ENCODE measurements at regions not wholly inside any gene's neighbourhood (a gene's known extent, or its start where the extent isn't known, plus 50 kb on each side); places are given as distances from the start of the nearest gene placed in this dataset.
"Not testable (repeated sequence)": the region's sequence is repeated elsewhere in the genome, so short reads cannot be mapped to it uniquely, and the experiment has no call there.

DNA sequence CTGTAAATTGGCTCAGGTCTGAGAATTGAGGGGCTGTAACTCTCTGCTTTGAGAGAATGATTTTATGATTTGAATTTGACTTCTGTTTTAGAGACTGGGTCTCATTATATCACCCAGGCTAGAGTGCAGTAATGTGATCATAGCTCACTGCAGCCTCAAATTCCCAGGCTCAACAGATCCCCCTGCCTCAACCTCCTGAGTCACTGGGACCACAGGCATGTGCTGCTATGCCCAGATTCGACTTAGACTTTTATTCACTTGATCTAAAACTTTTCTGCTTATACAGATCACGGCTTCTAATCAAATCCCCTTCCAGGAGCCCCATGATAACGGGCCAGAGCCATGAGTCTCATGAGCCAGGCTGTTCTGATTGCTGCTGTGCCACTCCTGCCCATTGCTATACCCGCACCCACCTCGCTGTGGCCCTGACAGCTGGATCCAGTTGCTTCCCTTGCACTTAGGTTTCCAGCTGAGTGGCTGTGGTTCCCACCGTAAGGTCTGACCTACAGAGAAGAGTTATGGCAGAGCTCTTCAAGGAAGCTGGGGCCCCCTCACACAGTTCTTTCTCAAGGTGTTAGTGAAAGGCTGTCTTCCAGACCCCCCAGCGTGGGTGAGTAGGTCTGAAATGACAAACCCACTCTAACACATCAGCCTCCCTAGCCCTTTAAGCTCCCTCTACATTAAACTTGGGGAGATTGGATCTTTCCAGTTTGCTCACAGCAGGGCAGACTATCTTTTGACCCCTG lies 251.2 kb upstream of the SGCG start:
- no peak for DNase-seq

DNA sequence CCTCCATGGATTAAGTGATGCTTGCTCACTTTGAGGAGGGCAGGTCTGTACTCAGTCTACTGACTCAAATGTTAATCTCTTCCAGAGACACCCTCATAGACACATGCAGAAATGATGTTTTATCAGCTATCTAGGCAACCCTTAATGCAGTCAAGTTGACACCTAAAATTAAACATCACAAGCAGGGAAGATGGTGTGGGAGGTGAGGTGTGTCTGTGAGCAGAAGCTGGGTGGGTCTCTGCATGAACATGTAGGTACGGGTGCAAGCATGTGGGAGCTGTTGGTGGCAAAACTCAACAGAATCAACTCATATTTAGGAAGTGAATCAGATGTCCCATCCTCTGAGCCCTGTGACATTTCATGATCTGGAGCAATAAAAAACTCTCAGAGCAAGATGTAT lies 249.2 kb upstream of the SGCG start:
- no peak for DNase-seq

DNA sequence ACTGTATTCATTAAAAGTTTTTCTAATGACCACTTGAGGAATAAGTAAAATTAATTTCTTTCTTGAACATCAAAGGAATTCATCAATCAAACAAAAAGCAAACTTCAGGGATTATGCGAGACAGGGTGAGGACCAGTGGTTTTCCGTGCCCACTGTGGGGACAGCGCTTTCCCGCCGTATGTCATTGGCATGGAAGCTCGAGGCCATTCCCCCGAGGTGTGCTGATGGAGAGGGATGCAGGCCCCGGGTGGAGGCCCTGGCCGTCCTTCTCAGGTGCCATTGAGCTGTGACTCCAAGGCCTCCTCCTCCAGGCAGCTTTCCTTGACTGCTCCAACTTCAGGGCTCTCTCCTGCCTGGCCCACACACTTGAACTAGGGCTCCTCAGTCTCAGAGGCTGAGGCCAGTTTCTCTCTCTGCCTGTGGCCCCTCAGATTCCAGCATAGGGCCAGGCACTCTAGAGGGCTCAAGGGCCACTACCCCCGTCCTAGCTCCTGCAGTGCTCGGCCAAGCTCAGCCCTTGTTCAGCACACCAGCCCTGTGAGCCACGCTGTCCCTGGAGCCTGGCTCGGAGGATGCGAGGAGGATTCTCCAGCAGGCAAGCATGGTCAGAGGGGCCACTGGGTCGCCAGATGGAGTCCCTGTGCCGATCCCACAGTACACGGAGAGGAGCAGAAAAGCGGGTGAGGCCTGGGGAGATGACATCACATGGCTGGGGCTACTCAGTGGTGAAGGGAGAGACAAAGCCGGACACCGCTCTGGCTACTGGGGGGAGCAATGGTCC lies 248.0 kb upstream of the SGCG start:
- DNase-seq: not testable (repeated sequence)

DNA sequence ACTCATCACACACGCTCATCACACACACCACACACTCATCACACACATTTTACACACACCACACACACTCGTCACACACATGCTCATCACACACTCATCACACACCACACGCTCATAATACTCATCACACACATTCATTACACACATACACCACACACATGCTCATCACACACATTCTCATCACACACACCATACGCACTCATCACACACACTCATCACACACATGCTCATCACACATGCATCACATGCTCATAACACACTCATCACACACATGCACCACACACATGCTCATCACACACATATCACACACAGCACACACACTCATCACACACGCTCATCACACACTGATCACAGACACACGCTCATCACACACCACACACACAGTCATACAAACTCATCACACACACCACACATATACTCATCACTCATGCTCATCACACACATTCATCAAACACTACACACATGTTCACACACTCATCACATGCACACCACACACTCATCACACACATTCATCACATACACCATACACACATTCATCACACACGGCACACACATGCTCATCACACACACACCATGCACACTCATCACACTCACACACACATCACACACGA lies 247.1 kb upstream of the SGCG start:
- no peak for DNase-seq

DNA sequence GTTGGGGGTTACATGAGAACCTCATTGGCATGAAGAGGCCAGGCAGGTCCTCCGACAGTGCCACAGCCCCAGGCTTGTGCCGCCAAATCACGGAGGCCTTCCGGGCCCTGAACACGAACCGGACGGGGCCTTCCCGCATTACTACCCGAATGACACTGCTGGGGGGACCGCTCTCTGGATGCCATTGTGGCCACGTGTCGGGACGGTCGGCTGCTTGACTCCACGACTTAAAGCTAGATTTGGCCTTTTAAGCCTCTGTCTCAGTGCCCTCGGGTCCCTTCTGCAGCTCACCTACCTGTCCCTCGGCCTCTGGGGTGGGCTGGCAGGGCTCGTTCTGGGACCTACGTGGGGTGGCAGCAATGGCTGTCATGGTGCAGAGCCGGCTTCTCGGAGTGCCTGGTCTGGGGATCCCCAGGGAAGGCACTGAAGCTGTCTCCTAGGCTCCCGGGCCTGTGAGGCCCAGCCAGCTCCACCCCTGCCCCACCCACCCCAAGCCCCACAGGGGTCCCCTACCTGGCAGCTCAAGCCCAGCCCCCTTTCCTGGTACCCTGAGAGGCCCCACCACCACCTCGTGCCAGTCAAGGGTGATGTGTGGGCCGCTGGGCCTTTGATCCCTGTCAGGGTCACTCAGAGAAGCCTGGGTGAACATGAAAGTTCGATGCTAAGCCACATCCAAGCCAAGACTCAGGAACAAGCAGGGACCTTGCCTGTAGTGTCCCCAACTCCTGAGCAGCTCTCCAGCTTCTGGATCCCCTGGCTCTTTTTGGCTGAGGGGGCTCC lies 245.8 kb upstream of the SGCG start:
- no peak for DNase-seq

DNA sequence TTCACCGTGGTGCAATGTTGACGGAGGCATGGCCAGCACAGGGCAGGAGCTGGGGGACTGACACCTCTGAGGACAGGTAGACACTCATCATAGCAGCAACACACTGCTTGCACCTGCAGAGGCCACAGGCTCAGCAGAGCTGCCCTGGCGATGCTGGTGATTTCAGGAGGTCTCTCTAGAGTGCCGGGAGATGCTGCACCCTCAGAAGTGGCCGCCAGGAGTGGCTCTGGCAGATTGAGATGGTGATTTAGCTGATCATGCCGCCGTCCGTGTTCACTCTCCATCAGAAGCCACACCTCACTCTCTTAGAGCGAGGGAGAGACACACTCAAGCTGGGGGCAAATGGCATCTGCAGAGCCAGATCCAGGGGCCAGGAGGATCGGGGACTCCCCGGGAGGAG lies 244.6 kb upstream of the SGCG start:
- no peak for DNase-seq

DNA sequence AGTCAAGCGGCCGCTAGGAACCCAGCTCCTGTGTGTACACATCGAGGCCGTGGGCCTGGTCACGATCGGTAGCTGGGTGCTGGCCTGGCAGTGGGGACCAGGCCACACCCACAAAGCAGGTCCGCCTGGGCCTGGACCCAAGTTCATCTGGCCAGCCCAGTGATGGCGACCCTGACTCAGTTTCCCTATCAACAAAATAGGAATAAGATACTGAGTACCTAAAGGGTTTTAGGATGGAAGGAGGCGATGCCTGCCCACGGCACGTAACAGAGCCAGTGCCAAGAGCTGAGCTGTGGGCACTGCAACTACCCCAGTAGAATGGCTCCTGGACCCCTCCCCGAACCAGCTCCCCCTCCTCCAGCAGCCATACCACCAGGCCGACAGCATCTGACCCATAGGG lies 243.5 kb upstream of the SGCG start:
- DNase-seq: no peak

DNA sequence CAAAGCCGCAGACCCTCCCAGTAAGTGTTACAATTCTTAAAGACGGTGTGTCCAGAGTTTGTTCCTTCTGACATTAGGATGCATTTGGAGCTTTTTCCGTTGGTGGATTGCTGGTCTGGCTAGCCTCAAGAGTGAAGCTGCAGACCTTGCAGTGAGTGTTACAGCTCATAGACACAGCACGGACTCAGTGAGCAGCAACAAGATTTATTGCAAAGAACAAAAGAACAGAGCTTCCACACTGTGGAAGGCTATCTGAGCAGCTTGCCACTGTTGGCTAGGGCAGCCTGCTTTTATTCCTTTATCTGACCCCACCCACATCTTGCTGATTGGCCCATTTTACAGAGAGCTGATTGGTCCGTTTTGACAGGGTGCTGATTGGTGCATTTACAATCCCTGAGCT lies 242.8 kb upstream of the SGCG start:
- DNase-seq: no peak

DNA sequence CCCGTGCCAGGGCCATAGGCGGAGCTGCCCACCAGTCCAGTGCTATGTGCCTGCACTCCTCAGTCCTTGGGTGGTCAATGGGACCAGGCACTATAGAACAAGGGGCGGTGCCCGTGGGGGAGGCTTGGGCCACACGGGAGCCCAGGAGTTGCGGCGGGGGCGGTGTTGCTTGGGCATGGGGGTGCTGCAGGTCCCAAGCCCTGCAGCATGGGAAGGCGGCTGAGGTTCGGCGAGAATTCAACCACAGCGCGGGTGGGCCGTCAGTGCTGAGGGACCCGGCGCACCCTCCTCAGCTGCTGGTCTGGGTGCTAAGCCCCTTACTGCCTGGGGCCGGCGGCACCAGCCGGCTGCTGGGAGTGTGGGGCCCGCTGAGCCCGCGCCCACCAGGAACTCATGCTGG lies 242.2 kb upstream of the SGCG start:
- DNase-seq: no peak

DNA sequence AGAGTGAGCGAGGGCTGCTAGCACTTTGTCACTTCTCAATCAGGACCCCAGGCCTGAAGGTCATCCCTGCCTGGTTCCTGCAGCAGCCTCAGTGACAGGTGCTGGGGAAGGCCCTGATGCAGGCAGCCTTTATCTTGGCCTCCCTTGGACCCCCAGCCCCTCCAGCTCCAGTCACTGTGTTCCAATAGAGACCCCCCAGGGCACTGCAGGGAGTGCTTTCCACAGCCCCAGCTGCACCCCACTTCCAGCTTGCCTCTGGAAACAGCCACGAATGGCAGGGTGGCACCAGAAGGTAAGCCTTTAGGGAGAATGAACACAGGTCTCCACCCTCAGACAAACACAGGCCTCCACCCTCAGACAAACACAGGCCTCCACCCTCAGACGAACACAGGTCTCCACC lies 241.6 kb upstream of the SGCG start:
- no peak for DNase-seq

DNA sequence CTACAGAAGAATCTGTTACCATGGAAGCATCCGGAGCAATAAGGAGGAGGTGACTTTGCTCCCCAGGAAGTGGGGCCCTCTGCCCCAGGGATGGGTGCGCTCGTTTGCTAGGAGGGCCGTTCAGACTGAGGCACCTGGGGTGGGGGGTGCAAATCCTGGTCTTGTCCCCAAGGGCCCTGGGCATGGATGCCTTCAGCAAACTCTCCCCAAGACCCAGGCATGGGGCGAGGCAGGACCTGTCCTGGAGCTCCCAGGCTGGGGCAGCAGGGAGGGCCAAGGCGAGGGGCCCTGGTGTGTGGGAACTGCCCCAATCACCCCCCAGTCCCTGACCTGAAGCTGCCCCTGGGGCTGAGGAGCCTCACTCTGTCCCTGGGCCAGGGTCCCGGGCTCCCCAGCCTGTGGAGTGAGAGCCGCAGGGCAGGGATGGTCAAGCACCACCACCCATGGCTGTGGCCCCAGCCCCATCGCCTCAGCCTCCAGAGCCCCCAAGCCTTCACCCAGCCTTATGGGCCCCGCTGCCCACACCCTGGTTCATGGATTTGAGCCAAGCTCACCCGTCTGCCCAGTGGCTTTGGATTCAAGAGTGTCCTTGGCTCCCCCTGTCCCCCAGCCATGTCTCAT lies 240.6 kb upstream of the SGCG start:
- no peak for DNase-seq

DNA sequence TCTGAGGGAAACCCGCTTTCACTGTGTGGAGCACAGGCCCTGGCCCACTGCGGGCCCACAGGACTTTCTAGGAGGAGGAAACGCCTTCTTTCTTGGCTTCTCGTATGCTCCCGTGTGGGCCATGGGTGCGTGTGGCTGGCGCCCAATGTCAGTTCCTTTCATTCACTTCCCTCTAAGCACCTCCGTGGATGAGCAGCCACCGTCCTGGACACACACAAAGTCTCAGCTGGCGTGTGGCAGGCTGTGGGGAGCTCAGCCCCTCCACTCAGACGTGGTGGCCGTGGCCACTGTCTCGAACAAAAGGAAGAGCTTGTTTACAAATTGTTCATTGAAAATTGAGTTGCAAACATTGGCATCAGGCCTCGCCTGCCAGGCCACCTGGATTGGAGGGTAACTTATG lies 240.0 kb upstream of the SGCG start:
- no peak for DNase-seq

DNA sequence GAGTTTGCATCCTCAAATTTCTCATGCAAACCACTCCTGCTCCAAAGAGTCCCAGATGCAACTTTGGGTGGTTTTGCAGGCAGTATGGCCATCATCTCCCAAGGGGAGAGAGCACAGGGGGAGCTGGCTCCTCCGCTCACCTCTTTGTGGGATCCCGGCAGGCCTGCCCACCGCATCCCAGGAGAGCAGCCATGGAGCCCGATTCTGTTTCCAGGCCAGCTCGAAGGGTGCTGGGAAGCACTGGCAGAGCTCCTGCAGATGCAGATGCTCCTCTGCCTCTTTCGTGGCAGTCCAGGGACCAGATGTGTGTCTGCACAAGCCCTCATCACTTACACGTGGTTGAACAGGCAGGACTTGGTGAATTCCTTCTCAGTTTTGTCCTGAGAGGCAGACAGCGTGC lies 239.3 kb upstream of the SGCG start:
- DNase-seq: not testable (repeated sequence)

DNA sequence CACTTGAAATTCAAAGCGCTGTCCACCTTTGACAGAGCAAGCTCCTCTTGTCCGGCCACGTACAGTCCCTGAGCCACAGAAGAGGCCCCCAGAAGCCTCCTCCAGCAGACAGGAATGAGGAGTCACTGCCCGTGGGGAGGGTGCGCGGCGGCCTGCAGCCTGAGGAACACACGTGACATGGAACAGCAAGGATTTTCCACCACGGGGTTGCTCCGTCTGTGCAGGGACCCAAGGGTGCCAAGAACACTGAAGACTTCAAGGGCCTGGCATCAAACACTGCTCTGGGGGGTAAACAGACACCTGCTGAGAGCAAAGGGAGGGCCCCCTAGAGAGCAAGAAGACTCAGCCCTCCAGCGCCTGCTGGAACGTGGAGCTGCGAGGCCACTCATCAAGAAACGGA lies 237.9 kb upstream of the SGCG start:
- not testable (repeated sequence) for DNase-seq

DNA sequence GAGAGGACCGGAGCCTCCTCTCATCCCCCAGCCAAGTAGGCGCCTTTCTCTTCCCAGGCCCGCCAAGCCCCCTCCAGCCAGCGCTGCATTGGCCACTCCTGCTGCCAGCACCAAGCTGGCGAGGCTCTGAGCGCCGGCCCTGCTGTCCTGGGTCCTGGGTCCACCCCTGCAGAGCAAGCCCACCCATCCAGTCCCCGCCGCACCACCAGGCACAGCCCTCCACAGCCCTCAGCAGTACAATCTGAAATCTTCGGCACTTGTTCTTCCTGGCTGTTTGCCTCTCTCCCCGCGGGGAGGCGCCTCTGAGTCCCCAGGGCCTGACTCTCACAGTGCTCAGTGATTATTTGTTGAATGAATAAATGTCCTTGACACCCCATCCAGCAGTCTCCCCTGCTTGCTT lies 236.4 kb upstream of the SGCG start:
- DNase-seq: no peak

DNA sequence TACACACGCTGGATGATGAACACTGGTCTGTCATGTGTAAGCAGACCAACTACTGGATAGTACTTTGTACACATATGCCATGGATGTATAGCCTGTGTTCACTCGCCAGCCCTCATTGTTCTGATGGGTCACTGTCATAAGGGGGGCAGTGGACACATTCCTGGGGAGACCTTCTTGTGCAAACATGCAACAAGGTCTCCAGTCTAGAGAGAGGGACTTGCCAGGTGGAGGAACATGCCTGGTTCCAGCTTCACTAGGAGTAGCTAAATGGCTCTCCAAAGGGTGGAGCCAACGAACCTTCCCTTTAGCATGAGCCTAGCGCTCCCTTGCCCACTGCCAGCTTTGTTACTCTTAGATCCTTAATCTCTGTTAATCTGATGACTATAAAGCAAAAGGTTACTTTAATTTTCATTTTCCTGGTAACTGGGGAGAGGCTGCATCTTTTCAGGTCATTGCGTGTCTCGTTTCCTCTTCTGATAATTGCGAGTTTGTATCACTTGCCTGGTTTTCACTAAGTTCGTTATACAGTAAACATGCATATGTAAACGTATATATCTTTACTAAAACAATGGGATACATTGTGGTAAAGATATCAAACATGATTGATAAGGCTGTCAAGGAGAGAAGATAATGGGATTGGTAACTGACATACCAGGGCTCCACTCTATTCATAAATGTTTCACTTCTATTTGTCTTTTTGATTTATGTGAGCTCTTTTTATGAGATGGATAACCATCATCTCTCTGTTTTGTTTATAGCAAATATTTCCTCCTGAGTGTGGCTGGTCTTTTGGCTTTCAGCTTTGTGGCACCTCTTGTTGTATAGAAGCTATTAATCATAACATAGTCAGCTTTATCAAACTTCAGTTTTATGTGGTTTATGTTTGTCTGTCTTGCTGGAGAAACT lies 235.2 kb upstream of the SGCG start:
- no peak for DNase-seq

DNA sequence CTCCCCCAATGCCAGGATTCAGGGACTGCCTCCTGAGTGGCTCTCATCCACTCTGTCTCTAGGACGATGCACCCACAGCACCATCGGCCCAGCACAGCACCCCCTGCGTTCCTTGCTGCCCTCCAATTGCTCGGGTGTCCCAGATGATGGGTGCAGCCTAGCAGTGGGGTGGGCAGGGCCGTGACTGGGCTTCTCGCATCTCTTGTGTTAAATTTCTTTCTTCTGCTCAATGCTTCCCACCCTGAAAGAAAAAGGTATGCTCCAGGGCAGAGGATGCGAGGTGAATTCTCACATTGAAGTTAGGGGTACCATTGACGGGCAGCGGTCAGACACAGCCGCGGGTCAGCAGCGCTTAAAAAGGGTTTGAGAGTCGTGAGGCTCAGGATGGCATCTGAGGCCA lies 232.4 kb upstream of the SGCG start:
- no peak for DNase-seq

DNA sequence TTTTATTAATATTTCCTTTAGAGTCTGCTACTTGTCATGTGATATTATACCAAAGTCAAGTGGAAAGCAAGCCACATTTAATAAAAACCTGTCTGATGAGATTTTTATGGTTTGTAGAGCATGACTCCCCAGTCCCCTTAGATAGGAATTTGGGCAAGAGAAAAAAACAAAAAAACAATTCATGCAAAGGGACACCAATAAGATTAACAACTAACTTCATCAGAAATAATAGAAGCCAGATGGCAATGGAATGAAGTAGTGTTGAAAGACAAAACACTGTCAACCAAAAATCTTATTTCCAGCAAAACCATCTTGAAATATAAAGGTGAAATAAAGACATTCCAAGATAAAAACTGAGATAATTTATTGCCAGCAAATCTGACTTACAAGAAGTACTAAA lies 228.8 kb upstream of the SGCG start:
- not testable (repeated sequence) for DNase-seq

DNA sequence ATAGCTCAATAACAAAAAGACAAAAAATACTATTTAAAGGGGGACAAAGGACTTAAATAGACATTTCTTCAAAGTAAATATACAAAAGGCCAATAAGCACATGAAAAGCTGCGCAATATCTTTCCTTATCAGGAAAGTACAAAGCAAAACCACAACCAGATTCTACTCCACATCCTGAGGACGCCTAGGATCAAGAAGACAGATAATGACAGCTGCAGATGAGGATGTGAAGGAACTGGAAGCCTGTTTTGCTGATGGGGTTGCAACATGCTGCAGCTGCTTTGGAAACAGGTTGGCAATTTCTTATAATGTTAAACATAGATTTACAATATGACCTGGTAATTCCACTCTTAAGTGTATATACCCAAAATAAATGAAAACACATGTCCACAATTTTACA lies 225.6 kb upstream of the SGCG start:
- not testable (repeated sequence) for DNase-seq

DNA sequence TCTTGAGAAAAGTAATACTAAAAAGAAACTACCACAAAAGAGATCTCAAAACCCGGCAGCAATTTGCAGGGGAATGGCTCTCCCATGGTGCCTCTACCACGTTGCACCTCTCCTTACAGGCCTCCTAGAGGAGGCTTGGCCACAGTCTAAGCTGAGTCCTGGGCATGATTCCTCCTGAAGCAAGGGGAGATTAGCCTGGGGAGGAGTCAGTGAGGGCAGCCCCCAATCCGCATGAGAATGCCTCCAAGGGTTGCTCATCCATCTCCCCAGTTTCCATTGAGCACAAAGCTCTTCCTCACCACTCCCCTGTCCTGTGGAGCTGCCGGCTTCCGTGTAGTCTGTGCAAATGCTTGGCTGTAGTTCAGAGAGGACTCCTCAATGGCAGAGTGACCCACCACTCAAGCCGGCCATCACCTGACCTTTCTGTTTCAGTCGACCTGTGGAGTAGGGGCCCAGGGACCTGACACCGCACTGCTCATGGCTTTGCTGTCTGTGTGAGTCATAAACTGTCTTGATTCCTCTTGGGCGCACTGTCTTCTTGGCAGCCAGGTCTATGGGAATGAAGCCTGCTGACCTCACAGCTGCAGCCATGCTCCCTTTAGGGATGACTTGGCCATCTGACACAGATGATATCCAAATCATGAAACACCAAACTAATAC lies 224.2 kb upstream of the SGCG start:
- not testable (repeated sequence) for DNase-seq

DNA sequence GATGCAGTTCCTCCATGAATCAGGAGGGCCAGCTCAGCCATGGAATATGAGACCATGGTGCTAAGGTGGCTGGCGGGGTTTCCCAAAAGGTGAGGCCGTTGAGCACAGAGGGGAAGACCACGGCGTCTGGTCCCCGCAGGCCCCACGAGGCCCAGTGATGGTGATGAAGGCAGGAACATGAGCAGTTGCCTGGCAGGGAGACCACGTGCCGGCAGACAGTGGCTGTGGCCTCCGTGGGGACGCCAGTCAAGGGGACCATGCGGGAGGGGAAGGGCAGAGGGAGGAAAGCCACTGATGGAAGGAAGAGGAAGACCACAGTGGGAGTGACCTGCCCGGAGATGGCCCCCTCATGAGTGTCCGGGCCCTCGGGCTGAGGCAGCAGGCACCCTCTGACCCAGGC lies 220.9 kb upstream of the SGCG start:
- DNase-seq: not testable (repeated sequence)

Measured in KG1 (cell line).